Right hindlimb (tissue), 1 donor: ENCODE measurements at regions not wholly inside any gene's neighbourhood (a gene's known extent, or its start where the extent isn't known, plus 50 kb on each side); places are given as distances from the start of the nearest gene placed in this dataset.
"Not testable (repeated sequence)": the region's sequence is repeated elsewhere in the genome, so short reads cannot be mapped to it uniquely, and the experiment has no call there.

ENCODE experiments used
- DNase-seq: peaks from one replicate; pipeline ENCODE4 v3.0.0-alpha.2; 2018

GRCh38 chr13:37209621-37210580, 104.4 kb upstream of the CSNK1A1L start:
- DNase-seq: no peak

DNA sequence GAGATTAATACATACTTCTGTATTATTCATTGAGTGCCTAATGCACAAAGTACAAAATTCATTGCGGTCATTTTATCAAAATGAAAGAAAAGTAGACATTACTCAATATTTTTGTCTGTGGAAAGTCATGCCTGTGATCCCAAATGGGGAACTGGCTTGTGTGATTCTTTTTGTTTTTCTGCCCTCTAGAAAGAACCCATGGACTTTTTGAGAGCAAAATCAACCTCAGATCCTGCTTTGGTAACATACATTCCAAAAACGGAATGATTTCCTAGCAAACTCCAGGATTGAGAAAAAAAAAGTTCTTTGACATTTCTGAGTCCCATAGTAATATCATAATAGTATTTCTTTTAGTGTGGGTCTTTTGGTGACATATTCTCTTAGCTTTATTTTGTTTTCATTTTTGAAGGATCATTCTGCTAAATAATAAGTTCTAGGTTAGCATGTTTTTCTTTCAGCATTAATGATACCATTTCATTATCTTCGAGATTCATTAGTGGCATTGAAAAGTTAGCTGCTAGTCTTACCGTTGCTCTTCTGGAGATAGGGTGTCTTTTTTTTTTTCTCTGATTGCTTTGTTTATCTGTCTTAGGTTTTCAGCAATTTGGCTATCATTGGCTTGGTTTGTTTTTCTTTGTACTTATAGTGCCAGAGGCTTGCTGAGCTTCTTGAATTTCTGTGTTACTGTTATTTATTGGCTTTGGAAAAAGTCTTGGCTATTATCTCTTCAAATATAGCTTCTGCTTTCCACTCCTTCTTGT, 102.4 kb upstream of the CSNK1A1L start:
- no peak for DNase-seq

- DNase-seq: no peak
Measured at GRCh38 chr13:37202264-37202663, 96.8 kb upstream of the CSNK1A1L start.

GRCh38 chr13:37201081-37201480, 95.6 kb upstream of the CSNK1A1L start:
- DNase-seq: no peak

- no peak for DNase-seq
Measured at GRCh38 chr13:37198629-37199028, 93.2 kb upstream of the CSNK1A1L start.

GRCh38 chr13:37195621-37196020, 90.2 kb upstream of the CSNK1A1L start:
- no peak for DNase-seq

DNA sequence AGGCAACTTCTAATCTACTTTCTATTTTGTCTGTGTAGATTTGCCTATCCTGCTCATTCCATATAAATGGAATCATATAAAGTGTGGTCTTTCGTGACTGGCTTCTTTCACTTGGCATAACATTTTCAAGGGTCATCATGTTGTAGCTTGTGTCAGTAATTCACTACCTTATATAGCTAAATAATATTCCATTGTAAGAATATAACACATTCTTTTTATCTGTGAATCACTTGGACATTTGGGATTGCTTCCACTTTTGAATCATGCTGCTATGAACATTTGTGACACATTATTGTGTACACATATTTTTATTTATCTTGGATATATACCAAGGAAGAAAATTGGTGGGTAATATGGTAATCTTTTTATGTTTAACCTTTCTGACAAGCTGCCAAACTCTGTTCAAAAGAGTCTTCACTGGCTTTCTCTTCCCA, 89.0 kb upstream of the CSNK1A1L start:
- no peak for DNase-seq

DNA sequence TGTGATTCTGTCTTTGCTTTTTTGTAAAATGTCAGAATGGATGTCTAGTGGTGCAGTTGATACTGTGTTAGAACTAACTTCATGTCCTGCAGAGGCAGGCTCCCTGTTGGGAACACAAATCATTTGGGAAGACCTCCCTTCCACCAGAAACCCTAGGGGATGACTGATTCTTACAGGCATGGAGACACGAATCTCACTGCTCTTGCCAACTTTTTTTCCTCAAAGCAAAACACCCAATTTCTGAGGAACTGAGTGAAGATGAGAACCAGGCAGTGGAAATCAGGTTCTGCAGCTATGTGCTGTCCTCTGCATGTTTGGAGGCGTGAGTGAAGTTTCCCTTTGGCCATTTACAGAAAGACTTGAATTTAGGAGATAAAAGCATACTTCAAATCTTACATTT, 87.5 kb upstream of the CSNK1A1L start:
- DNase-seq: no peak

GRCh38 chr13:37187621-37188020, 82.2 kb upstream of the CSNK1A1L start:
- no peak for DNase-seq

- no peak for DNase-seq
Measured at GRCh38 chr13:37187105-37187504, 81.6 kb upstream of the CSNK1A1L start.

DNA sequence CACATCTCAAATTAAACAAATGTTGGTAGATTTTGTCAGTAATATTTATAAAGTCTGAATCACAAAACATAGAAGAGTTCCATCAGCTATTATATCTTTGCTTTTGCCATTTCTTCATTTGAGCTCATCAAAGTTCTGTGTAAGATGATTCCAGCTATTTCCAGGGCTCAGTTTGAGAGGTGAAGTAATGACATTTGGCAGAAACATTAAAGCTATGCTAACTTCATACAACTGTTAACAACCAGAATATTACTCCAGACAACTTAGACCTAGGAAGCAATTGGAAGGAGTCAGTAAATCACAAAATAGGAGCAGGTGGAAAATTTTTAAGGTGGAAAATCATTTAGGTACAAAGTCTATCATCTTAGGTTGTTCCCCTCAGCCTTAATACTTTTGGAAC, 76.2 kb upstream of the CSNK1A1L start:
- DNase-seq: no peak

DNA sequence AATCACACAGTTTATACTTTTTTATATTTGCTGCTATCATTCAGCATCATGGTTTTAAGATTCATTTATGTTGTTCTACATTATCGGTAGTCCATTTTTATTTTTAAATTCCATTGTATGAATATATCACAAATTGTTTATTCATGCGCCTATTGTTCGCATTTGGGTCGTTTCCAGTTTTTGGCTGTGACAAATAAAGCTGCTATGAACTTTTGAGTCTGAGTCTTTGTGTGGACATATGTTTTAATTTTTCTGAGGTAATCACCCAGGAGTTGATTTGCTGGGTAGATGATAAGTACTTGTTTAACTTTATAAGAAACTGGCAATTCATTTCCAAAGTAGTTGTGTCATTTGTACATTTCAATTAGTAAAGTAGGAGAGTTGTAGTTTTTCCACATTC, 74.2 kb upstream of the CSNK1A1L start:
- no peak for DNase-seq

GRCh38 chr13:37177125-37177524, 71.7 kb upstream of the CSNK1A1L start:
- no peak for DNase-seq

GRCh38 chr13:37175996-37176395, 70.5 kb upstream of the CSNK1A1L start:
- DNase-seq: no peak

GRCh38 chr13:37173214-37173613, 67.8 kb upstream of the CSNK1A1L start:
- DNase-seq: peak; percentile 25

DNA sequence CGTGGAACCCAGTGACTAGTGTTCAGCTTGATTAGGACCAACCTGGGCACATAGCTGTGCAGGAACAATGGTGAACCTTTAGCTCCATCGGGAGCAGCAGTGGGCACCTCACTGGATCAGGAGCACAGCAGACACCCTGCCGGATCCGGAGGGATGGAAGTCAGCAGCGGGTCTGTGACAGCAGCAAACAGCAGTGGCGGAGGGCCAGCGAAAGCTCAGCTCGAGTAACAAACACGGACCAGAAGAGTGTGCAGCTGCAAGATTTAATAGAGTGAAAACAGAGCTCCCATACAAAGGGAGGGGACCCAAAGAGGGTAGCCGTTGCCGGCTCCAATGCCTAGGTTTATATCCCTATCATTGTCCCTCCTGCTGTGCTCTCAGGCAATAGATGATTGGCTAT, 66.8 kb upstream of the CSNK1A1L start:
- peak; percentile 76 for DNase-seq

- DNase-seq: no peak
Measured at GRCh38 chr13:37168926-37169325, 63.5 kb upstream of the CSNK1A1L start.

DNA sequence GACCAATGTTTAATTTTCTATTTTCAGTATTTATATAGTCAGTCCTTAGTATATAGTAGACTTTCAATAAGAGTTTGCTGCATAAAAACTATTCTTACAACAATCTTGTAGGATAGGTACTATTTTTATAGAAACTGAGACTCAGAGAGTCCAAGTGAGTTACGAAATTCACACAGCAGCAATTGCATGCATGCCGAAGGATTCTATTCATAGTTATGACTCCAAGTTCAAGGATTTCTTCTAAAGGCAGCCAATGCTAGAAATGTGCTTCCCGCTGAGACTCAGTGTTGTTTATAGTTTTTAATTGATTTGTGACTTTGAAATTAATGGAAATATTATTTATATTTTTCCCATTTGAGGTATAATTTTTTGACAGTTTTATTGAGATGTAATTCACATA, 62.7 kb upstream of the CSNK1A1L start:
- no peak for DNase-seq

- DNase-seq: no peak
Measured at GRCh38 chr13:37164635-37165034, 59.2 kb upstream of the CSNK1A1L start.

GRCh38 chr13:37163641-37164265, 58.3 kb upstream of the CSNK1A1L start:
- DNase-seq: no peak

GRCh38 chr13:37158481-37158880, 53.0 kb upstream of the CSNK1A1L start:
- DNase-seq: no peak

DNA sequence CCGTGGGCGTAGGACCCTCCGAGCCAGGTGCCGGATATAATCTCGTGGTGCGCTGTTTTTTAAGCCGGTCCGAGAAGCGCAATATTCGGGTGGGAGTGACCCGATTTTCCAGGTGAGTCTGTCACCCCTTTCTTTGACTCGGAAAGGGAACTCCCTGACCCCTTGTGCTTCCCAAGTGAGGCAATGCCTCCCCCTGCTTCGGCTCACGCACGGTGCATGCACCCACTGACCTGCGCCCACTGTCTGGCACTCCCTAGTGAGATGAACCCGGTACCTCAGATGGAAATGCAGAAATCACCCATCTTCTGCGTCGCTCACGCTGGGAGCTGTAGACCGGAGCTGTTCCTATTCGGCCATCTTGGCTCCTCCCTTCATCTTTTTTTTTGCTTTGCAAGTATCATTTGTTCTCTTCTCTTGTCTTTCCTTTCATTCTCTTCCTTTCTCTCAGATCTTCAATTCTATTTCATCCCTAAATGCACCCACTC, 50.2 kb upstream of the CSNK1A1L start:
- not testable (repeated sequence) for DNase-seq
